Activated T-helper 1 cell treated with anti-CD3 and anti-CD28 coated beads, Interleukin-12 subunit alpha, Interleukin-12 subunit beta, Interleukin-2, Interleukin-4 antibody, amounts not matched to agents 30 ng/mL and 10 ng/mL and 1 ng/mL, durations not matched to agents 14 hours and 24 hours and 36 hours (primary cell): ENCODE measurements at regions not wholly inside any gene's neighbourhood (a gene's known extent, or its start where the extent isn't known, plus 50 kb on each side); places are given as distances from the start of the nearest gene placed in this dataset.
"Not testable (repeated sequence)": the region's sequence is repeated elsewhere in the genome, so short reads cannot be mapped to it uniquely, and the experiment has no call there.

Experiments used
- DNase-seq: peaks from one replicate; pipeline ENCODE4 v3.0.0; 2021; ENCODE audit warnings: low spot score
- H3K27ac Mint-ChIP-seq: one replicate; pipeline ENCODE4 v1.8.0; 2021; ENCODE audit warnings: mild to moderate bottlenecking, mixed read lengths
- H3K27me3 Mint-ChIP-seq: one replicate; pipeline ENCODE4 v1.8.0; 2022; ENCODE audit warnings: mild to moderate bottlenecking, moderate library complexity, mixed read lengths; ENCODE audit not compliant: insufficient read depth
- H3K36me3 Mint-ChIP-seq: one replicate; pipeline ENCODE4 v1.8.0; 2021; ENCODE audit warnings: low read depth, mixed read lengths
- H3K4me1 Mint-ChIP-seq: one replicate; pipeline ENCODE4 v1.8.0; 2021; ENCODE audit warnings: low read depth, mixed read lengths
- H3K4me3 Mint-ChIP-seq: one replicate; pipeline ENCODE4 v1.8.0; 2021; ENCODE audit warnings: mild to moderate bottlenecking, moderate library complexity, mixed read lengths
- H3K9me3 Mint-ChIP-seq: one replicate; pipeline ENCODE4 v1.8.0; 2021; ENCODE audit warnings: mixed read lengths
- intact Hi-C: fragments of 100-400 bp; cut with micrococcal nuclease; formaldehyde crosslinking; loops from one replicate; pipeline ENCODE4 v1.15.1; 2024

- H3K4me3 Mint-ChIP-seq: no peak overlapping the region
- DNase-seq: no peak
- H3K27me3 Mint-ChIP-seq: no peaks in the 10 kb centered on the region
- H3K9me3 Mint-ChIP-seq: peaks cover 4% of the 10 kb centered on the region
- peaks cover 23% of the 10 kb centered on the region for H3K4me1 Mint-ChIP-seq
- peaks cover 5% of the 10 kb centered on the region for H3K36me3 Mint-ChIP-seq
- intact Hi-C loops: no loop called here
- no peak overlapping the region for H3K27ac Mint-ChIP-seq
Observed at GRCh38 chr9:3742586-3742985, 216.8 kb upstream of the RFX3 start.

GRCh38 chr9:3741729-3742128 is 215.9 kb upstream of the RFX3 start:
- Mint-ChIP-seq H3K9me3 (peaks cover 4% of the 10 kb centered on the region), H3K36me3 (peaks cover 5% of the 10 kb centered on the region), H3K4me1 (peaks cover 16% of the 10 kb centered on the region), H3K27ac (no peak overlapping the region), H3K27me3 (no peaks in the 10 kb centered on the region), H3K4me3 (no peak overlapping the region)
- intact Hi-C loops: no loop called here
- no peak for DNase-seq

- DNase-seq: no peak
- Mint-ChIP-seq H3K27ac (no peak overlapping the region), H3K9me3 (no peaks in the 10 kb centered on the region), H3K4me1 (peaks cover 8% of the 10 kb centered on the region), H3K4me3 (no peak overlapping the region), H3K36me3 (peaks cover 2% of the 10 kb centered on the region), H3K27me3 (no peaks in the 10 kb centered on the region)
- intact Hi-C loops: no loop called here
Observed at GRCh38 chr9:3740690-3741419, 215.1 kb upstream of the RFX3 start.

- intact Hi-C loops: loop anchor here (10.0 kb wide), 2 partner anchors 199 to 459 kb away; no protein-coding TSS in a partner anchor
Observed at GRCh38 chr9:3736161-3736560, 210.4 kb upstream of the RFX3 start.

GRCh38 chr9:3735251-3735650 is 209.4 kb upstream of the RFX3 start:
- intact Hi-C loops: loop anchor here (10.0 kb wide), 2 partner anchors 200 to 460 kb away; no protein-coding TSS in a partner anchor
- no peaks in the 10 kb centered on the region for H3K36me3 Mint-ChIP-seq
- no peak overlapping the region for H3K27ac Mint-ChIP-seq
- H3K4me1 Mint-ChIP-seq: peaks cover 20% of the 10 kb centered on the region
- H3K27me3 Mint-ChIP-seq: no peaks in the 10 kb centered on the region
- H3K9me3 Mint-ChIP-seq: no peaks in the 10 kb centered on the region
- H3K4me3 Mint-ChIP-seq: no peak overlapping the region
- DNase-seq: no peak

More at GRCh38 chr9:3736161-3736560, 210.4 kb upstream of the RFX3 start:
- DNase-seq: no peak
- no peaks in the 10 kb centered on the region for H3K27me3 Mint-ChIP-seq
- no peak overlapping the region for H3K4me3 Mint-ChIP-seq
- no peaks in the 10 kb centered on the region for H3K9me3 Mint-ChIP-seq
- H3K4me1 Mint-ChIP-seq: peaks cover 11% of the 10 kb centered on the region
- no peak overlapping the region for H3K27ac Mint-ChIP-seq
- H3K36me3 Mint-ChIP-seq: no peaks in the 10 kb centered on the region

GRCh38 chr9:3733527-3734262 is 207.9 kb upstream of the RFX3 start:
- peaks cover 24% of the 10 kb centered on the region for H3K4me1 Mint-ChIP-seq
- intact Hi-C loops: loop anchor here (2.0 to 10.0 kb wide), 7 partner anchors 201 to 876 kb away; partner anchors contain the start of gene RFX3
- H3K4me3 Mint-ChIP-seq, H3K27me3 Mint-ChIP-seq, H3K27ac Mint-ChIP-seq, H3K9me3 Mint-ChIP-seq, DNase-seq, H3K36me3 Mint-ChIP-seq: not testable (repeated sequence)

GRCh38 chr9:3733039-3733408 is 207.2 kb upstream of the RFX3 start:
- no peaks in the 10 kb centered on the region for H3K36me3 Mint-ChIP-seq
- H3K4me1 Mint-ChIP-seq: peaks cover 24% of the 10 kb centered on the region
- H3K9me3 Mint-ChIP-seq: no peaks in the 10 kb centered on the region
- no peak overlapping the region for H3K4me3 Mint-ChIP-seq
- H3K27ac Mint-ChIP-seq: peak overlapping the region; percentile 40
- intact Hi-C loops: loop anchor here (2.0 to 10.0 kb wide), 7 partner anchors 202 to 876 kb away; partner anchors contain the start of gene RFX3
- H3K27me3 Mint-ChIP-seq: no peaks in the 10 kb centered on the region
- DNase-seq: no peak

- peaks cover 24% of the 10 kb centered on the region for H3K4me1 Mint-ChIP-seq
- intact Hi-C loops: loop anchor here (1.0 to 10.0 kb wide), 14 partner anchors 14 to 875 kb away; partner anchors contain the start of gene RFX3
- H3K27me3 Mint-ChIP-seq: no peaks in the 10 kb centered on the region
- peak; percentile 41 for DNase-seq
- H3K4me3 Mint-ChIP-seq: no peak overlapping the region
- H3K9me3 Mint-ChIP-seq: no peaks in the 10 kb centered on the region
- peak overlapping the region; percentile 40 for H3K27ac Mint-ChIP-seq
- no peaks in the 10 kb centered on the region for H3K36me3 Mint-ChIP-seq
Observed at GRCh38 chr9:3732077-3733038, 206.6 kb upstream of the RFX3 start.

DNA sequence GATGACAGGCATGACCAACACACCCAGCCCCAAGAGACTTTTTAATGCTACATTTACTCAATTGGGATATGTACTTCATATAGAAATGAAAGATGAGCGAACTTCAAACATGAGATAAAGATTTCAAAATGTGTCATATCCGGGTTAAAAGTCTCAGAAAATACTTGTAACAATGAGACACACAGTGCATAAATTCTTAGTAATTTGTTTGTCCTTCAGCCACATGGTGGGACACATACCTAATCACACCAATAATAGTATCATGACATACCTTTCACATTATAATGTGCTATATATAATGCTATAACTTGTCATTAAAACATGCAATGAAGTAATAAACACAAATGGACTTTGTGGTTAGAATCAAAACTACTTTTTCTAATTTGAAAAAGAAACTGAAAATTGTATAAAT is 204.7 kb upstream of the RFX3 start:
- H3K4me1 Mint-ChIP-seq: peaks cover 24% of the 10 kb centered on the region
- H3K9me3 Mint-ChIP-seq: no peaks in the 10 kb centered on the region
- no peaks in the 10 kb centered on the region for H3K27me3 Mint-ChIP-seq
- intact Hi-C loops: loop anchor here (5.0 to 10.0 kb wide), 5 partner anchors 203 to 873 kb away; partner anchors contain the start of gene RFX3
- no peak for DNase-seq
- no peak overlapping the region for H3K27ac Mint-ChIP-seq
- H3K4me3 Mint-ChIP-seq: no peak overlapping the region
- H3K36me3 Mint-ChIP-seq: no peaks in the 10 kb centered on the region

GRCh38 chr9:3721096-3721495 is 195.3 kb upstream of the RFX3 start:
- Mint-ChIP-seq H3K27me3 (peaks cover 4% of the 10 kb centered on the region), H3K27ac (no peak overlapping the region), H3K9me3 (no peaks in the 10 kb centered on the region), H3K4me3 (no peak overlapping the region), H3K36me3 (no peaks in the 10 kb centered on the region), H3K4me1 (no peaks in the 10 kb centered on the region)
- intact Hi-C loops: no loop called here
- no peak for DNase-seq

DNA sequence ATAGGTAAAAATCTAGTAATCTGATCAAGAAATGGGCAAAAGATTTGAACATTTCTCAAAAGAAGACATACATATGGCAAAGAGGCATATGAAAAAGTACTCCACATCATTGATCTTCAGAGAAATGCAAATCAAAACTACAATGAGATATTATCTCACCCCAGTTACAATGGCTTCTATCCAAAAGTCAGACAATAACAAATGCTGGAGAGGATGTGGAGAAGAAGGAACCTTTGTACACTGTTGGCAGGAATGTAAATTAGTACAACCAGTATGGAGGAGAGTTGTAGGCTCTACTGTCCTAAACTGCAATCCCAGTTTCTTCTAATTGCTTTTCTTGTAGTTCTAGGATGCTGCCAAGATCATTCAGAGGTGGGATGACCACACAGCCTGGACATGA is 193.5 kb upstream of the RFX3 start:
- Mint-ChIP-seq H3K36me3 (no peaks in the 10 kb centered on the region), H3K27me3 (peaks cover 10% of the 10 kb centered on the region), H3K9me3 (no peaks in the 10 kb centered on the region), H3K4me1 (no peaks in the 10 kb centered on the region), H3K4me3 (no peak overlapping the region), H3K27ac (no peak overlapping the region)
- DNase-seq: no peak
- intact Hi-C loops: no loop called here

GRCh38 chr9:3716415-3716814 is 190.6 kb upstream of the RFX3 start:
- intact Hi-C loops: no loop called here
- H3K27ac Mint-ChIP-seq: no peak overlapping the region
- no peak overlapping the region for H3K4me3 Mint-ChIP-seq
- no peaks in the 10 kb centered on the region for H3K9me3 Mint-ChIP-seq
- H3K36me3 Mint-ChIP-seq: no peaks in the 10 kb centered on the region
- H3K27me3 Mint-ChIP-seq: peaks cover 8% of the 10 kb centered on the region
- H3K4me1 Mint-ChIP-seq: no peaks in the 10 kb centered on the region
- DNase-seq: no peak
